ENCODE measurements at regions not wholly inside any gene's neighbourhood (a gene's known extent, or its start where the extent isn't known, plus 50 kb on each side); places are given as distances from the start of the nearest gene placed in this dataset.

GRCh38 chr4:125547836-125548235 lies 233.1 kb downstream of the FAT4 start:
- TF ChIP-seq GATA2 (IDR thresholded peaks at IDR 0.05; ENCODE audit: low read depth, low read length) (no peak), GATA3 (IDR thresholded peaks at IDR 0.05; ENCODE audit: low read depth, low read length) (no peak)

Data from SH-SY5Y (cell line).